ENCODE measurements at regions not wholly inside any gene's neighbourhood (a gene's known extent, or its start where the extent isn't known, plus 50 kb on each side); places are given as distances from the start of the nearest gene placed in this dataset.

- Histone ChIP-seq H4K20me1 (ENCODE audit: insufficient read depth, low read length) (no peaks in the 10 kb centered on the region), H2AFZ (ENCODE audit: low read length) (no peak overlapping the region), H3K4me3 (ENCODE audit: low read depth, low read length, poor library complexity, severe bottlenecking) (no peak overlapping the region), H3K79me2 (ENCODE audit: insufficient read depth, low read depth, low read length) (no peaks in the 10 kb centered on the region), H3K36me3 (ENCODE audit: insufficient read depth, low read length) (no peaks in the 10 kb centered on the region), H3K9me3 (ENCODE audit: low read length) (no peaks in the 10 kb centered on the region), H3K4me2 (ENCODE audit: low read length) (no peak overlapping the region), H3K27ac (ENCODE audit: low read depth, low read length, poor library complexity, severe bottlenecking) (no peak overlapping the region), H3K4me1 (ENCODE audit: insufficient read depth, low read length, poor library complexity, severe bottlenecking) (no peaks in the 10 kb centered on the region), H3K9me2 (ENCODE audit: insufficient read depth, low read length) (no peaks in the 10 kb centered on the region)
- TF ChIP-seq EZH2phosphoT487 (IDR thresholded peaks at IDR 0.05; ENCODE audit: borderline replicate concordance, low read depth, low read length): no peak
- TF ChIP-seq, protein P1, sequence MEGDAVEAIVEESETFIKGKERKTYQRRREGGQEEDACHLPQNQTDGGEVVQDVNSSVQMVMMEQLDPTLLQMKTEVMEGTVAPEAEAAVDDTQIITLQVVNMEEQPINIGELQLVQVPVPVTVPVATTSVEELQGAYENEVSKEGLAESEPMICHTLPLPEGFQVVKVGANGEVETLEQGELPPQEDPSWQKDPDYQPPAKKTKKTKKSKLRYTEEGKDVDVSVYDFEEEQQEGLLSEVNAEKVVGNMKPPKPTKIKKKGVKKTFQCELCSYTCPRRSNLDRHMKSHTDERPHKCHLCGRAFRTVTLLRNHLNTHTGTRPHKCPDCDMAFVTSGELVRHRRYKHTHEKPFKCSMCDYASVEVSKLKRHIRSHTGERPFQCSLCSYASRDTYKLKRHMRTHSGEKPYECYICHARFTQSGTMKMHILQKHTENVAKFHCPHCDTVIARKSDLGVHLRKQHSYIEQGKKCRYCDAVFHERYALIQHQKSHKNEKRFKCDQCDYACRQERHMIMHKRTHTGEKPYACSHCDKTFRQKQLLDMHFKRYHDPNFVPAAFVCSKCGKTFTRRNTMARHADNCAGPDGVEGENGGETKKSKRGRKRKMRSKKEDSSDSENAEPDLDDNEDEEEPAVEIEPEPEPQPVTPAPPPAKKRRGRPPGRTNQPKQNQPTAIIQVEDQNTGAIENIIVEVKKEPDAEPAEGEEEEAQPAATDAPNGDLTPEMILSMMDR (conservative IDR thresholded peaks at IDR 0.05; ENCODE audit: low read length): no peak
- no peak for DNase-seq (ENCODE audit: low spot score)
- intact Hi-C loops (cut with micrococcal nuclease; ENCODE audit: unreplicated experiment): no loop called here
- ChIA-PET POLR2A (no interaction called here), CTCF (ENCODE audit: unreplicated experiment) (no interaction called here)
- no TSS peak for BruUV-seq (replicated peaks)
These were observed 233.8 kb downstream of the MTRR start for GRCh38 chr5:8102714-8103113.

DNA sequence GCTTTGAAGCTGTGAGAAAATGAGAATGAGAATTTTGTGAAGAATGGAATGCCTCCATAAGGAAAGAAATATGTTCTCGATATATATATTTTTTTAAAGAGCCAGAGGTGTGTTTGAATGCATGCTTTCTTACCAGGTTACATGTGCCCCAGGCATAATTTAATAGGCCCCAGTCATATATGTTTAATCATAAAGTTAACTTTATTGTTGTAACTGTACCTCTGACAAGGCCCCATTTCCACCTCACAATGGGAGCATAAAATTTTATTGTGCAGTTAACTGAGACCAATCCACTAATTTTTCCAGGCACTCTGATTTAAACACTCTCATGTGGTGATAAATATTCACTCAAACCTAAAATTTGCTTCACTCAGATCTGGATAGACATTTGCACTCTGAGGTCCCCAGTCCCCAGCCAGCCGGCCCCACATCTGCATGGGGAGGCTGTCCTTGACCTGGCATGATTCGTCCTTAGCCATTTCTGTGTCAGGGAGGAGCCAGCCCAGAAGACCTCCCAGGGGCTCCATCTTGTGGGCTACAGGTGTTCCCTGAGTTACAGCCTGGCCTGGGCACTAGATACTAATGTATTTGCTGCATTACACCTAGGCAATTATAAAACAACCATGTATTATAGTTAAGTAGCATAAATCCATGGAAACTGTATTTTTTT, 245.8 kb downstream of the MTRR start:
- DNase-seq (ENCODE audit: low spot score): no peak
- intact Hi-C loops (cut with micrococcal nuclease; ENCODE audit: unreplicated experiment): no loop called here
- Histone ChIP-seq H3K36me3 (ENCODE audit: insufficient read depth, low read length) (no peaks in the 10 kb centered on the region), H3K9me2 (ENCODE audit: insufficient read depth, low read length) (no peaks in the 10 kb centered on the region), H2AFZ (ENCODE audit: low read length) (no peak overlapping the region), H3K4me1 (ENCODE audit: insufficient read depth, low read length, poor library complexity, severe bottlenecking) (no peaks in the 10 kb centered on the region), H3K9me3 (ENCODE audit: low read length) (no peaks in the 10 kb centered on the region), H3K4me2 (ENCODE audit: low read length) (no peak overlapping the region), H3K79me2 (ENCODE audit: insufficient read depth, low read depth, low read length) (no peaks in the 10 kb centered on the region), H4K20me1 (ENCODE audit: insufficient read depth, low read length) (no peaks in the 10 kb centered on the region), H3K4me3 (ENCODE audit: low read depth, low read length, poor library complexity, severe bottlenecking) (no peak overlapping the region), H3K27ac (ENCODE audit: low read depth, low read length, poor library complexity, severe bottlenecking) (no peak overlapping the region)
- CTCF ChIA-PET (ENCODE audit: unreplicated experiment): no interaction called here
- POLR2A ChIA-PET: no interaction called here
- TF ChIP-seq EZH2phosphoT487 (IDR thresholded peaks at IDR 0.05; ENCODE audit: borderline replicate concordance, low read depth, low read length): no peak
- TF ChIP-seq, protein P1 (conservative IDR thresholded peaks at IDR 0.05; ENCODE audit: low read length): no peak
- no TSS peak for BruUV-seq (replicated peaks)

DNA sequence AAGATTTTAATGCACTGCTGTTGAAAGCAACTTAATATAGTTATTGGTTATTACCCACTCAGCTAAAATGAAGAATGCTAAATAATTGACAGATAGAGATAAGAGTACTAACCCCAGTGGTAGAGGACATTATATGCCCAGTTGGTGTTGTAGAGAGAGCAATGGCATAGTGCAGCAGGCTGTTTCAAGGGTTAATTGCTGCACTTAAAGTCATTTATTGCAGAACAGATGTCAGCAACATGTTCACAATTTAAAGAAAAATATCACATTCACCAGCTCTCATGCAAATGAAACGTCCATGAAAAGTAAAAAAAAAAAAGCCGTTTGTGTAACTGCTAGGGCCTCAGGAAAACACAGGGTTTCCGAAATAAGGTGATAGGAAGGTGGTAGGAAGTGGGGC, 254.6 kb downstream of the MTRR start:
- H3K4me1 ChIP-seq (ENCODE audit: insufficient read depth, low read length, poor library complexity, severe bottlenecking): no peaks in the 10 kb centered on the region
- H3K4me3 ChIP-seq (ENCODE audit: low read depth, low read length, poor library complexity, severe bottlenecking): no peak overlapping the region
- H3K9me3 ChIP-seq (ENCODE audit: low read length): no peaks in the 10 kb centered on the region
- ChIA-PET CTCF (ENCODE audit: unreplicated experiment) (no interaction called here), POLR2A (no interaction called here)
- DNase-seq (ENCODE audit: low spot score): no peak
- intact Hi-C loops (cut with micrococcal nuclease; ENCODE audit: unreplicated experiment): no loop called here
- H3K4me2 ChIP-seq (ENCODE audit: low read length): no peak overlapping the region
- no peaks in the 10 kb centered on the region for H3K79me2 ChIP-seq (ENCODE audit: insufficient read depth, low read depth, low read length)
- H4K20me1 ChIP-seq (ENCODE audit: insufficient read depth, low read length): no peaks in the 10 kb centered on the region
- no peak overlapping the region for H3K27ac ChIP-seq (ENCODE audit: low read depth, low read length, poor library complexity, severe bottlenecking)
- BruUV-seq (replicated peaks): no TSS peak
- H3K9me2 ChIP-seq (ENCODE audit: insufficient read depth, low read length): no peaks in the 10 kb centered on the region
- H2AFZ ChIP-seq (ENCODE audit: low read length): no peak overlapping the region
- no peaks in the 10 kb centered on the region for H3K36me3 ChIP-seq (ENCODE audit: insufficient read depth, low read length)
- TF ChIP-seq, protein P1 (conservative IDR thresholded peaks at IDR 0.05; ENCODE audit: low read length): no peak
- no peak for TF ChIP-seq EZH2phosphoT487 (IDR thresholded peaks at IDR 0.05; ENCODE audit: borderline replicate concordance, low read depth, low read length)
